HG03571 (cell line): ENCODE measurements at regions not wholly inside any gene's neighbourhood (a gene's known extent, or its start where the extent isn't known, plus 50 kb on each side); places are given as distances from the start of the nearest gene placed in this dataset.

Experiments used
- ATAC-seq: cut with Tn5 transposase; IDR thresholded peaks from one replicate; pipeline ENCODE4 v1.9.1; 2021; ENCODE audit not compliant: unreplicated experiment

- no peak for ATAC-seq
Measured at GRCh38 chr10:128369101-128369650, 243.0 kb upstream of the MKI67 start.

- peak; percentile 86 for ATAC-seq
Measured at GRCh38 chr10:128373071-128373749, 247.0 kb upstream of the MKI67 start.

GRCh38 chr10:128373831-128374230, 247.6 kb upstream of the MKI67 start:
- no peak for ATAC-seq

GRCh38 chr10:128375171-128375570, 248.9 kb upstream of the MKI67 start:
- no peak for ATAC-seq

- no peak for ATAC-seq
Measured at GRCh38 chr10:128377364-128377987, 251.3 kb upstream of the MKI67 start.

- no peak for ATAC-seq
Measured at GRCh38 chr10:128377988-128378387, 251.8 kb upstream of the MKI67 start.

GRCh38 chr10:128380946-128381345, 254.7 kb upstream of the MKI67 start:
- ATAC-seq = no peak

- ATAC-seq = no peak
Measured at GRCh38 chr10:128382225-128382624, 256.0 kb upstream of the MKI67 start.

- no peak for ATAC-seq
Measured at GRCh38 chr10:128384831-128385230, 258.6 kb upstream of the MKI67 start.

- ATAC-seq = no peak
Measured at GRCh38 chr10:128386231-128386630, 260.0 kb upstream of the MKI67 start.

GRCh38 chr10:128386816-128387604, 260.8 kb upstream of the MKI67 start:
- ATAC-seq = no peak

- no peak for ATAC-seq
Measured at GRCh38 chr10:128390596-128390995, 264.4 kb upstream of the MKI67 start.

- ATAC-seq = no peak
Measured at GRCh38 chr10:128393546-128393945, 267.3 kb upstream of the MKI67 start.

GRCh38 chr10:128398118-128398517, 271.9 kb upstream of the MKI67 start:
- ATAC-seq = no peak

- ATAC-seq = no peak
Measured at GRCh38 chr10:128398999-128399398, 272.8 kb upstream of the MKI67 start.

- ATAC-seq = no peak
Measured at GRCh38 chr10:128400564-128400963, 274.3 kb upstream of the MKI67 start.

- no peak for ATAC-seq
Measured at GRCh38 chr10:128405450-128405849, 279.2 kb upstream of the MKI67 start.

- ATAC-seq = no peak
Measured at GRCh38 chr10:128411643-128412042, 285.4 kb upstream of the MKI67 start.

- no peak for ATAC-seq
Measured at GRCh38 chr10:128414568-128414967, 288.3 kb upstream of the MKI67 start.

- ATAC-seq = no peak
Measured at GRCh38 chr10:128416231-128416630, 290.0 kb upstream of the MKI67 start.

GRCh38 chr10:128417826-128418225, 291.6 kb upstream of the MKI67 start:
- no peak for ATAC-seq

- ATAC-seq = no peak
Measured at GRCh38 chr10:128418819-128419218, 292.6 kb upstream of the MKI67 start.
